Endothelial cell of umbilical vein (primary cell): ENCODE measurements at regions not wholly inside any gene's neighbourhood (a gene's known extent, or its start where the extent isn't known, plus 50 kb on each side); places are given as distances from the start of the nearest gene placed in this dataset.

Experiments
- BruUV-seq: library from RNA; stranded (reverse); fragments of 400-500 nt; replicated peaks from 2 replicates; lab custom pipeline; 2021; lab: Mats Ljungman, UMichigan
- CTCF ChIA-PET: fragments of 300-600, 350-600 bp; sonication (Branson Sonifier 250); formaldehyde crosslinking; loops from one replicate; lab custom pipeline; 2021; ENCODE audit warnings: antibody characterized with exemption, inconsistent platforms; lab: Charles Lee
- POLR2A ChIA-PET: fragments of 300-600, 350-600 bp; sonication (Branson Sonifier 250); formaldehyde crosslinking; loops from one replicate; lab custom pipeline; 2021; ENCODE audit warnings: antibody characterized with exemption, inconsistent platforms; lab: Charles Lee
- DNase-seq: peaks from one replicate; pipeline ENCODE4 v3.0.0-alpha.2; 2011; ENCODE audit warnings: low read depth, low spot score
- FAIRE-seq: peaks from 2 replicates; lab custom pipeline; 2011; peaks lifted over from hg19 to GRCh38; lab: Jason Lieb, UNC
- H2AFZ ChIP-seq: 2 replicates; pipeline ENCODE4 v1.6.0; 2012; ENCODE audit warnings: low read depth, low read length, control low read depth, inconsistent platforms
- H3K27ac ChIP-seq: 2 replicates; pipeline ENCODE4 v1.5.1; 2011; ENCODE audit warnings: low read depth, mild to moderate bottlenecking, control low read depth, low read length, moderate library complexity; ENCODE audit not compliant: insufficient read depth
- H3K27me3 ChIP-seq, 2 experiments: 2 replicates each; pipeline versions ENCODE4 v1.6.0 to v1.6.1; 2011; ENCODE audit warnings: low read length in 2 of 2, mixed read lengths in 1 of 2; ENCODE audit not compliant: control insufficient read depth in 2 of 2, insufficient read depth in 2 of 2
- H3K36me3 ChIP-seq, 2 experiments: 2 replicates in 1 of 2; 3 replicates in 1 of 2; pipeline ENCODE4 v1.5.1; 2011; ENCODE audit warnings: low read length in 2 of 2, mild to moderate bottlenecking in 1 of 2, moderate library complexity in 1 of 2; ENCODE audit not compliant: control insufficient read depth in 2 of 2, insufficient read depth in 2 of 2; ENCODE audit errors: extremely low read depth in 1 of 2
- H3K4me1 ChIP-seq: 3 replicates; pipeline ENCODE4 v1.5.1; 2011; ENCODE audit warnings: mild to moderate bottlenecking, low read length; ENCODE audit not compliant: control insufficient read depth, insufficient read depth; ENCODE audit errors: extremely low read depth
- H3K4me2 ChIP-seq: 2 replicates; pipeline ENCODE4 v1.6.1; 2011; ENCODE audit warnings: low read length, control low read depth, mixed read lengths; ENCODE audit not compliant: insufficient read depth
- H3K4me3 ChIP-seq, 3 experiments: fragments of 200-600 bp in 1 of 3; sonication (generic), shearing (Covaris generic) in 1 of 3; replicated peaks in 1 of 3; 2 replicates each; pipeline ENCODE4 v1.5.1; 2011 to 2016; ENCODE audit warnings: control low read depth in 3 of 3, low read length in 3 of 3, mild to moderate bottlenecking in 2 of 3, inconsistent platforms in 1 of 3, low read depth in 1 of 3, moderate library complexity in 1 of 3; ENCODE audit not compliant: insufficient read depth in 1 of 3
- H3K79me2 ChIP-seq: 2 replicates; pipeline ENCODE4 v1.6.0; 2012; ENCODE audit warnings: low read length, inconsistent platforms; ENCODE audit not compliant: control insufficient read depth, insufficient read depth
- H3K9ac ChIP-seq: replicated peaks from 2 replicates; pipeline ENCODE3; 2011; ENCODE audit warnings: low read length, control low read depth; ENCODE audit not compliant: insufficient read depth; ENCODE audit errors: extremely low read depth
- H3K9me1 ChIP-seq: replicated peaks from 3 replicates; pipeline ENCODE4 v1.6.0; 2011; ENCODE audit warnings: mild to moderate bottlenecking, low read length; ENCODE audit not compliant: control insufficient read depth, insufficient read depth; ENCODE audit errors: extremely low read depth
- H3K9me3 ChIP-seq: replicated peaks from 2 replicates; pipeline ENCODE4 v1.5.1; 2012; ENCODE audit warnings: low read length, inconsistent platforms; ENCODE audit not compliant: control insufficient read depth, insufficient read depth
- H4K20me1 ChIP-seq: replicated peaks from 2 replicates; pipeline ENCODE3; 2011; ENCODE audit warnings: mild to moderate bottlenecking, low read length; ENCODE audit not compliant: control insufficient read depth, insufficient read depth; ENCODE audit errors: extremely low read depth
- CTCF ChIP-seq, 2 donors: IDR thresholded peaks; 1 replicate in 1 of 2; 2 replicates in 1 of 2; pipeline ENCODE4 v1.5.1; 2011; ENCODE audit warnings: low read length in 2 of 2, mild to moderate bottlenecking in 2 of 2, moderate library complexity in 2 of 2, control low read depth in 1 of 2, inconsistent platforms in 1 of 2, low read depth in 1 of 2; ENCODE audit not compliant: insufficient read depth in 1 of 2; ENCODE audit errors: extremely low read depth in 1 of 2
- EZH2 ChIP-seq: IDR thresholded peaks from 2 replicates; pipeline ENCODE4 v1.6.1; 2012; ENCODE audit warnings: borderline replicate concordance, low read depth, mild to moderate bottlenecking, moderate library complexity, low read length, inconsistent platforms; ENCODE audit not compliant: severe bottlenecking
- FOS ChIP-seq: IDR thresholded peaks from 2 replicates; pipeline ENCODE4 v1.6.1; 2011; ENCODE audit warnings: mild to moderate bottlenecking, low read length, moderate library complexity, borderline replicate concordance; ENCODE audit not compliant: insufficient read depth
- GATA2 ChIP-seq: IDR thresholded peaks from 2 replicates; pipeline ENCODE4 v1.7.0; 2011; ENCODE audit warnings: low read depth, mild to moderate bottlenecking, moderate library complexity, mixed read lengths, low read length; ENCODE audit not compliant: insufficient read length, insufficient read depth
- JUN ChIP-seq: IDR thresholded peaks from 2 replicates; pipeline ENCODE4 v1.6.1; 2011; ENCODE audit warnings: borderline replicate concordance, low read depth; ENCODE audit not compliant: insufficient read length, insufficient read depth
- MAX ChIP-seq: IDR thresholded peaks from 2 replicates; pipeline ENCODE4 v1.6.1; 2011; ENCODE audit not compliant: insufficient read depth, insufficient read length
- MYC ChIP-seq: IDR thresholded peaks from one replicate; pipeline ENCODE4 v1.6.1; 2011; ENCODE audit warnings: mild to moderate bottlenecking, low read depth, low read length
- POLR2A ChIP-seq: IDR thresholded peaks from 2 replicates; pipeline ENCODE4 v1.6.1; 2012; ENCODE audit warnings: low read depth, mild to moderate bottlenecking, control low read depth, low read length
- POLR2AphosphoS5 ChIP-seq: IDR thresholded peaks from 2 replicates; pipeline ENCODE4 v1.6.1; 2012; ENCODE audit warnings: low read depth, mild to moderate bottlenecking, control low read depth, low read length, moderate library complexity; ENCODE audit not compliant: insufficient read depth
- dilution Hi-C: fragments of 300-500 bp; cut with MboI; formaldehyde crosslinking; loops from one replicate; pipeline ENCODE4 v1.15.0; 2019; ENCODE audit warnings: low sequenced_read_pairs; ENCODE audit not compliant: extremely low pct_ligation_motif_present
- intact Hi-C: fragments of 100-400 bp; cut with micrococcal nuclease; formaldehyde crosslinking; loops from one replicate; pipeline ENCODE4 v1.10.0; 2022

GRCh38 chrX:144901521-144901920 is 345.8 kb upstream of the SPANXN1 start:
- Histone ChIP-seq H3K9me3 (no peaks in the 10 kb centered on the region), H3K9me1 (no peaks in the 10 kb centered on the region), H3K27me3 (no peaks in the 10 kb centered on the region), H3K4me1 (no peaks in the 10 kb centered on the region), H3K9ac (no peak overlapping the region), H4K20me1 (no peaks in the 10 kb centered on the region), H3K27ac (no peak overlapping the region), H3K4me2 (no peak overlapping the region), H3K4me3 (no peak overlapping the region), H2AFZ (no peak overlapping the region), H3K36me3 (no peaks in the 10 kb centered on the region), H3K79me2 (no peaks in the 10 kb centered on the region)
- BruUV-seq: no TSS peak
- intact Hi-C loops (no loop called here), dilution Hi-C loops (no loop called here)
- TF ChIP-seq JUN: no peak
- TF ChIP-seq GATA2: no peak
- TF ChIP-seq EZH2: no peak
- no peak for TF ChIP-seq MYC
- TF ChIP-seq MAX: no peak
- no peak for TF ChIP-seq POLR2A
- TF ChIP-seq FOS: no peak
- CTCF ChIA-PET: no interaction called here
- FAIRE-seq: no peak
- no peak for DNase-seq
- POLR2A ChIA-PET: no interaction called here

GRCh38 chrX:144916785-144917184 is 330.5 kb upstream of the SPANXN1 start:
- no peaks in the 10 kb centered on the region for H3K4me1 ChIP-seq
- no peaks in the 10 kb centered on the region for H3K9me3 ChIP-seq
- dilution Hi-C loops: no loop called here
- no TSS peak for BruUV-seq
- no peaks in the 10 kb centered on the region for H3K9me1 ChIP-seq
- DNase-seq (no peak), FAIRE-seq (no peak)
- intact Hi-C loops: no loop called here
- H3K36me3 ChIP-seq: no peaks in the 10 kb centered on the region
- no peak overlapping the region for H3K4me3 ChIP-seq
- POLR2A ChIA-PET: no interaction called here
- CTCF ChIA-PET: no interaction called here
- H4K20me1 ChIP-seq: no peaks in the 10 kb centered on the region
- H3K4me2 ChIP-seq: no peak overlapping the region
- H3K27ac ChIP-seq: no peak overlapping the region
- H3K27me3 ChIP-seq: no peaks in the 10 kb centered on the region
- no peaks in the 10 kb centered on the region for H3K79me2 ChIP-seq
- no peak overlapping the region for H2AFZ ChIP-seq
- H3K9ac ChIP-seq: no peak overlapping the region
- TF ChIP-seq MYC (no peak), POLR2A (no peak), EZH2 (no peak), JUN (no peak), CTCF (IDR thresholded peaks at IDR 0.05; ENCODE audit: extremely low read depth in 1 of 2, insufficient read depth in 1 of 2, low read depth in 1 of 2, low read length in 2 of 2) (no peak), MAX (no peak), FOS (no peak), POLR2AphosphoS5 (no peak), GATA2 (no peak)
